PC-9 (cell line): ENCODE measurements at regions not wholly inside any gene's neighbourhood (a gene's known extent, or its start where the extent isn't known, plus 50 kb on each side); places are given as distances from the start of the nearest gene placed in this dataset.

Experiments used
- BruUV-seq: library from RNA; stranded (reverse); fragments of 400-500 nt; replicated peaks from 2 replicates; lab custom pipeline; 2021; lab: Mats Ljungman, UMichigan
- CTCF ChIA-PET: fragments of 300-600 bp; sonication (Branson Sonifier 250); formaldehyde crosslinking; loops from one replicate; lab custom pipeline; 2022; ENCODE audit warnings: antibody characterized with exemption; lab: Charles Lee
- POLR2A ChIA-PET: fragments of 300-600 bp; sonication (Branson Sonifier 250); formaldehyde crosslinking; loops from one replicate; lab custom pipeline; 2022; ENCODE audit warnings: antibody characterized with exemption; ENCODE audit not compliant: unreplicated experiment; lab: Charles Lee
- DNase-seq, 2 experiments: peaks; one replicate each; pipeline versions ENCODE4 v3.0.0 to v3.0.0-alpha.2; 2015 to 2022; ENCODE audit warnings: mixed read lengths in 1 of 2
- H2AFZ ChIP-seq: fragments of 200-600 bp; sonication (generic); 2 replicates; pipeline ENCODE4 v1.8.1; 2017; ENCODE audit warnings: antibody characterized with exemption
- H3F3A ChIP-seq: fragments of 200-600 bp; sonication (generic); 2 replicates; pipeline ENCODE4 v1.8.1; 2017; ENCODE audit warnings: antibody characterized with exemption, mild to moderate bottlenecking, low read depth; ENCODE audit not compliant: insufficient read depth
- H3K27ac ChIP-seq: fragments of 200-600 bp; sonication (generic); 2 replicates; pipeline ENCODE4 v1.6.1; 2016; ENCODE audit warnings: mixed run types
- H3K27me3 ChIP-seq: fragments of 200-600 bp; sonication (generic); 2 replicates; pipeline ENCODE4 v1.6.1; 2016; ENCODE audit warnings: low read depth, mixed run types; ENCODE audit not compliant: insufficient read depth
- H3K36me3 ChIP-seq: fragments of 200-600 bp; sonication (generic); 2 replicates; pipeline ENCODE4 v1.6.1; 2016; ENCODE audit warnings: low read depth, mixed run types
- H3K4me1 ChIP-seq: fragments of 200-600 bp; sonication (generic); replicated peaks from 2 replicates; pipeline ENCODE4 v1.6.1; 2016; ENCODE audit warnings: mixed run types; ENCODE audit not compliant: insufficient read depth
- H3K4me2 ChIP-seq: fragments of 200-600 bp; sonication (generic); 2 replicates; pipeline ENCODE4 v1.6.1; 2017; ENCODE audit warnings: mixed run types
- H3K4me3 ChIP-seq: fragments of 200-600 bp; sonication (generic); 2 replicates; pipeline ENCODE4 v1.6.1; 2016; ENCODE audit warnings: mixed run types
- H3K79me2 ChIP-seq: fragments of 200-600 bp; sonication (generic); 2 replicates; pipeline ENCODE4 v1.6.1; 2017; ENCODE audit warnings: low read depth, mixed run types
- H3K9me2 ChIP-seq: fragments of 200-600 bp; sonication (generic); 2 replicates; pipeline ENCODE4 v1.8.1; 2017; ENCODE audit warnings: mild to moderate bottlenecking; ENCODE audit not compliant: insufficient read depth
- H3K9me3 ChIP-seq: fragments of 200-600 bp; sonication (generic); 2 replicates; pipeline ENCODE4 v1.8.1; 2016; ENCODE audit warnings: low read depth; ENCODE audit not compliant: insufficient read depth
- H4K20me1 ChIP-seq: fragments of 200-600 bp; sonication (generic); 2 replicates; pipeline ENCODE4 v1.8.1; 2017; ENCODE audit not compliant: insufficient read depth
- EZH2 ChIP-seq: fragments of 200-600 bp; sonication (generic); IDR thresholded peaks from 2 replicates; pipeline ENCODE4 v1.8.0; 2017; ENCODE audit warnings: antibody characterized with exemption, low read depth
- intact Hi-C: fragments of 100-400 bp; cut with micrococcal nuclease; formaldehyde crosslinking; loops from one replicate; pipeline ENCODE4 v1.10.0; 2022; ENCODE audit not compliant: unreplicated experiment
- TF ChIP-seq, protein P1 (sequence below): fragments of 200-600 bp; sonication (generic); conservative IDR thresholded peaks from 2 replicates; pipeline ENCODE4 v1.6.1; 2017; ENCODE audit warnings: mixed run types, antibody characterized with exemption, mild to moderate bottlenecking, moderate library complexity

DNA sequence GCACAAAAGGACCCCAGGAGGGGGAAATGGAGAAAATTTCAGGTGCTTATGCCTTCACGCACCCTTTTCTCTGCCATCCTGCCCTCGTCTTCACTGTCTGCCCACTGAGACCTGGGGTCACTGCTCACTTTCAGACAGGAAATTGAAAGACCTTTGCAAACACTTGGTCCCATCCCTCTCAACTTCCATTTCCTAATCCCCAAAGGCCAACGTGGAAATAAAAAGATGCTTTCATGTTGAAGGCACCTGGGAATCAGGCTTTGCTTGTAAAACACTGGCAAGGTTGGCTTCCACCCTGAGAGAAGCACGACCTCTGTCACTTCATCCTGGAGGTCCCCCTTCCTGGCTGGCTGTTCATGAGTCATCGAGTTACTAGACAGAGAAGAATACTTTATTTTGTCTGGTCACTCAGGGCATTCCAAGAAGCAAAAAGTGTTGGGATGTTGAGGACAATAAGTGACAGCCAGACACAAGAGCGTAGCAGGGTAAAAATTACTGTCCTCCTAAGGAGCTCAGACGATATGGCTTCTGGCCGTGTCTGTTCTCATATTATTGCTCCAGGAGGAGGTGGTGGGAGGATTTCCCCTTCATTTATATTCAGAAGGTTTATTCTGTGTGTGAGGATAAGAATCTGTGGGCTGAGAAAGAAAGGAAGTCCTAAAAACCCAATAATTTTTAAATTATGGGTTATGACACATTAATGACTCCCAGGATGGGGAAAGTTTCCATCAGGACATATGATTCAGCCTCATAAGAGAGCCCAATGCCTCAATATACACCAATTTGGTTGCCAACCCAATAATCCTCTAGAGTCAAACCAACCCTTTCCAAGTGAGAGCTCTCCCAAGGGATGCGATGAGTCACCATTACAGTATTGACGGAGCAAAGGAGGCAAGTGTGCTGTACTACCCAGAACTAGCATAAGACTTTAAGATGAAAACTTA is 409.0 kb downstream of the COG6 start:
- Histone ChIP-seq H3K27me3 (no peaks in the 10 kb centered on the region), H3K4me2 (no peak overlapping the region), H3K36me3 (no peaks in the 10 kb centered on the region), H3K4me1 (no peaks in the 10 kb centered on the region), H2AFZ (no peak overlapping the region), H3F3A (no peaks in the 10 kb centered on the region), H3K9me3 (no peaks in the 10 kb centered on the region), H3K27ac (no peak overlapping the region), H3K4me3 (no peak overlapping the region), H3K9me2 (no peaks in the 10 kb centered on the region), H4K20me1 (no peaks in the 10 kb centered on the region), H3K79me2 (no peaks in the 10 kb centered on the region)
- intact Hi-C loops, result no loop called here
- TF ChIP-seq, protein P1, sequence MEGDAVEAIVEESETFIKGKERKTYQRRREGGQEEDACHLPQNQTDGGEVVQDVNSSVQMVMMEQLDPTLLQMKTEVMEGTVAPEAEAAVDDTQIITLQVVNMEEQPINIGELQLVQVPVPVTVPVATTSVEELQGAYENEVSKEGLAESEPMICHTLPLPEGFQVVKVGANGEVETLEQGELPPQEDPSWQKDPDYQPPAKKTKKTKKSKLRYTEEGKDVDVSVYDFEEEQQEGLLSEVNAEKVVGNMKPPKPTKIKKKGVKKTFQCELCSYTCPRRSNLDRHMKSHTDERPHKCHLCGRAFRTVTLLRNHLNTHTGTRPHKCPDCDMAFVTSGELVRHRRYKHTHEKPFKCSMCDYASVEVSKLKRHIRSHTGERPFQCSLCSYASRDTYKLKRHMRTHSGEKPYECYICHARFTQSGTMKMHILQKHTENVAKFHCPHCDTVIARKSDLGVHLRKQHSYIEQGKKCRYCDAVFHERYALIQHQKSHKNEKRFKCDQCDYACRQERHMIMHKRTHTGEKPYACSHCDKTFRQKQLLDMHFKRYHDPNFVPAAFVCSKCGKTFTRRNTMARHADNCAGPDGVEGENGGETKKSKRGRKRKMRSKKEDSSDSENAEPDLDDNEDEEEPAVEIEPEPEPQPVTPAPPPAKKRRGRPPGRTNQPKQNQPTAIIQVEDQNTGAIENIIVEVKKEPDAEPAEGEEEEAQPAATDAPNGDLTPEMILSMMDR, result no peak
- TF ChIP-seq EZH2, result no peak
- POLR2A ChIA-PET, result no interaction called here
- CTCF ChIA-PET, result no interaction called here
- BruUV-seq, result no TSS peak
- DNase-seq, result no peak

DNA sequence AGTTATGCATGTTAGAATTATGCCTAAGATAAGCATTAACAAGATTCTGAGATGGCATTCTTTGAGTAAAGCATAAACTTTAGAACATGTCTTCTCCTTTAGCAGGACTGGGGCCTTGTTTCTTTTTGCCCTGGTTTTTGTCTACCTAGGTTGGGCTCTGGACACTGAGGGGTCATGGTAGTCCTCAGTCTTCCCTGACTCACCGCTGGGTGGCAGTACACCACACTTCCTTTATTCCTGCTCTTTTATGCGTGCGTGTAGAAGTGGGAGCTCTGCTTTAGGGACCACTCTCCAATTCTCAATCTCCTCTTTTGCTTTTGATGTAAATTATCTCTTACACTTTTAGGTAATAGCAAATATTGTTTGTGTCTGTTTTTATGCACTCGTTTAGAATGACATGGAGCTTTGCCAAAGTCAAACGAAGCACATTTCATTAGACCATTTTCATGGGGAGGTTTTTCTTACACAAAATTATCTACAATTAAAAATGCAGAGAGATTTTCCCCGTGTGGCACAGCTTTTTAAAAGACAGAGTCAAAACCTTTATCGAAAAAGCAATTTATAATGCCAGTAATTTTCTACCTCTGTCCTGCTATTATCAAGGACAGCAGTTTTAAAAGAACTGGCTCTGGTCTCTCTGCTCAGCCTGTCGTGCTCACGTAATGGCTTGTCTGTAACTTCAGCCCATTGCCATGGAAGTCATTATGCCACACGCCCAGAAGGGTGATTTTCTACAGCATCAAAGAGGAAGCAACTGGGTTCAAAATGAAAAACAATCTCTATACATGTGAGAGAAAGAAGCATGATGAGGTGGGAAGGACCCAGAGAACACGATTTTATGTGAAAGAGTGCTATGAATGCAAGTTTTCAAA is 413.9 kb downstream of the COG6 start:
- H3K9me3 ChIP-seq, result no peaks in the 10 kb centered on the region
- BruUV-seq, result no TSS peak
- H4K20me1 ChIP-seq, result no peaks in the 10 kb centered on the region
- H3K9me2 ChIP-seq, result no peaks in the 10 kb centered on the region
- H3K27ac ChIP-seq, result no peak overlapping the region
- no peak overlapping the region for H2AFZ ChIP-seq
- no peaks in the 10 kb centered on the region for H3F3A ChIP-seq
- CTCF ChIA-PET, result interaction anchor here (0.5 kb wide), 1 partner anchor 168 kb away, joined by 3 read pairs; no protein-coding TSS in a partner anchor
- H3K4me3 ChIP-seq, result no peak overlapping the region
- no peaks in the 10 kb centered on the region for H3K4me1 ChIP-seq
- intact Hi-C loops, result loop anchor here (2.0 kb wide), 2 partner anchors 383 to 613 kb away; no protein-coding TSS in a partner anchor
- TF ChIP-seq, protein P1, result peak; percentile 77
- no peak for TF ChIP-seq EZH2
- no peaks in the 10 kb centered on the region for H3K79me2 ChIP-seq
- POLR2A ChIA-PET, result no interaction called here
- no peaks in the 10 kb centered on the region for H3K27me3 ChIP-seq
- no peak overlapping the region for H3K4me2 ChIP-seq
- no peaks in the 10 kb centered on the region for H3K36me3 ChIP-seq
- DNase-seq, result peak in 1 of 2 experiments; percentile 47

DNA sequence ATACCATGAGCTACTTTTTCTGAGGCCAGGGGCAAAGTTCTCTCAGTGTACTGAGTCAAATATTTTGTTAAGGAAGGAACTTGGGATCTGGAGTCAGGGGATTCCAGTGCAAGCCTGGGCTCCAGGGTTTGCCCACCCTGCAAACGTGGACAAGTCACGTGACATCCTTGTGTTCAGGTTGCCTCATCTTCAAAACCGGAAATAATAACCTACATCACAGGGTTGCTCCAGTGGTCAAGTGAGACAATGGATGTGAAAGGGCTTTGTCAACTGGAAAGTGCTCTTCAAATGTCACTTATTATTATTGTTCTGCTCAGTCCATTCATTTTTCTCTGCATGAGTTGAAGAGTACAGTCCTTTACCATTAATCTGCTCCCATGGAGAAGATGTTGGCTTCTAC is 414.9 kb downstream of the COG6 start:
- H2AFZ ChIP-seq, result no peak overlapping the region
- TF ChIP-seq, protein P1, result no peak
- TF ChIP-seq EZH2, result no peak
- no peak overlapping the region for H3K4me2 ChIP-seq
- no peaks in the 10 kb centered on the region for H3K9me2 ChIP-seq
- no TSS peak for BruUV-seq
- DNase-seq, result no peak
- no peaks in the 10 kb centered on the region for H3K36me3 ChIP-seq
- H3K4me1 ChIP-seq, result no peaks in the 10 kb centered on the region
- intact Hi-C loops, result no loop called here
- no peaks in the 10 kb centered on the region for H4K20me1 ChIP-seq
- no peaks in the 10 kb centered on the region for H3F3A ChIP-seq
- H3K27me3 ChIP-seq, result no peaks in the 10 kb centered on the region
- H3K27ac ChIP-seq, result no peak overlapping the region
- ChIA-PET POLR2A (no interaction called here), CTCF (no interaction called here)
- no peak overlapping the region for H3K4me3 ChIP-seq
- H3K79me2 ChIP-seq, result no peaks in the 10 kb centered on the region
- no peaks in the 10 kb centered on the region for H3K9me3 ChIP-seq
